ENCODE measurements at regions not wholly inside any gene's neighbourhood (a gene's known extent, or its start where the extent isn't known, plus 50 kb on each side); places are given as distances from the start of the nearest gene placed in this dataset.

DNA sequence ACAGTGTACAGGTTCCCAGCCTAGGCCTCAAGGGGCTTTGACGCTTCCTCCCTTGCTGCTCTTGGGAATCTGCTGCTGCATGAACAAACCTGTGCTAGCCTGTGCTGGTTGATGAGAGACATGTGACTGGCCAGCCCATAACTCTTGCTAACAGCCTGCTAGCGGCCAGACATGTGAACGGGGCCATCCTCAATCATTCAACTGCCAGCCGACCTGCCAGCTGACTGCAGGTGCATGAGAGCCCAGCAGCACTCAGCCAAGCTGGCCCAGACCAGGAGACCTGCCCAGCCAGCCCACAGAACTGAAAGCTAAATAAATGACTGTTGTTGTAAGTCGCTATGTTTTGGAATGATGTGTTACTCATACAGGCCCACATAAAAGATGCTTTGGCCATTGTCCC is 82.4 kb upstream of the DLG1 start:
- TF ChIP-seq POLR2AphosphoS5 (IDR thresholded peaks at IDR 0.05) (no peak), EP300 (IDR thresholded peaks at IDR 0.05) (no peak), POLR2A (IDR thresholded peaks at IDR 0.05; ENCODE audit: low read depth) (no peak)
- TF ChIP-seq, protein P1, sequence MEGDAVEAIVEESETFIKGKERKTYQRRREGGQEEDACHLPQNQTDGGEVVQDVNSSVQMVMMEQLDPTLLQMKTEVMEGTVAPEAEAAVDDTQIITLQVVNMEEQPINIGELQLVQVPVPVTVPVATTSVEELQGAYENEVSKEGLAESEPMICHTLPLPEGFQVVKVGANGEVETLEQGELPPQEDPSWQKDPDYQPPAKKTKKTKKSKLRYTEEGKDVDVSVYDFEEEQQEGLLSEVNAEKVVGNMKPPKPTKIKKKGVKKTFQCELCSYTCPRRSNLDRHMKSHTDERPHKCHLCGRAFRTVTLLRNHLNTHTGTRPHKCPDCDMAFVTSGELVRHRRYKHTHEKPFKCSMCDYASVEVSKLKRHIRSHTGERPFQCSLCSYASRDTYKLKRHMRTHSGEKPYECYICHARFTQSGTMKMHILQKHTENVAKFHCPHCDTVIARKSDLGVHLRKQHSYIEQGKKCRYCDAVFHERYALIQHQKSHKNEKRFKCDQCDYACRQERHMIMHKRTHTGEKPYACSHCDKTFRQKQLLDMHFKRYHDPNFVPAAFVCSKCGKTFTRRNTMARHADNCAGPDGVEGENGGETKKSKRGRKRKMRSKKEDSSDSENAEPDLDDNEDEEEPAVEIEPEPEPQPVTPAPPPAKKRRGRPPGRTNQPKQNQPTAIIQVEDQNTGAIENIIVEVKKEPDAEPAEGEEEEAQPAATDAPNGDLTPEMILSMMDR (IDR thresholded peaks at IDR 0.05): no peak
